ENCODE measurements at regions not wholly inside any gene's neighbourhood (a gene's known extent, or its start where the extent isn't known, plus 50 kb on each side); places are given as distances from the start of the nearest gene placed in this dataset.

- H3K4me3 Mint-ChIP-seq (ENCODE audit: unreplicated experiment): no peak overlapping the region
- DNase-seq: no peak
- H3K9me3 Mint-ChIP-seq (ENCODE audit: unreplicated experiment): peaks cover 2% of the 10 kb centered on the region
- no peak for TF ChIP-seq CTCF (IDR thresholded peaks at IDR 0.05; ENCODE audit: partially characterized antibody, unreplicated experiment)
- no peak overlapping the region for H3K27ac Mint-ChIP-seq (ENCODE audit: unreplicated experiment)
- H3K4me1 Mint-ChIP-seq (ENCODE audit: low read depth, unreplicated experiment): peaks cover 9% of the 10 kb centered on the region
- peaks cover 3% of the 10 kb centered on the region for H3K27me3 Mint-ChIP-seq (ENCODE audit: unreplicated experiment)
- peaks cover 5% of the 10 kb centered on the region for H3K36me3 Mint-ChIP-seq (ENCODE audit: unreplicated experiment)
Observed at GRCh38 chr11:128355558-128355957, 231.8 kb downstream of the ETS1 start.

GRCh38 chr11:128354476-128354875 lies 232.9 kb downstream of the ETS1 start:
- peaks cover 3% of the 10 kb centered on the region for H3K27me3 Mint-ChIP-seq (ENCODE audit: unreplicated experiment)
- H3K36me3 Mint-ChIP-seq (ENCODE audit: unreplicated experiment): peaks cover 5% of the 10 kb centered on the region

GRCh38 chr11:128351168-128351567 lies 236.2 kb downstream of the ETS1 start:
- peaks cover 9% of the 10 kb centered on the region for H3K4me1 Mint-ChIP-seq (ENCODE audit: low read depth, unreplicated experiment)
- no peak overlapping the region for H3K27ac Mint-ChIP-seq (ENCODE audit: unreplicated experiment)
- no peak for TF ChIP-seq CTCF (IDR thresholded peaks at IDR 0.05; ENCODE audit: partially characterized antibody, unreplicated experiment)
- H3K36me3 Mint-ChIP-seq (ENCODE audit: unreplicated experiment): no peaks in the 10 kb centered on the region
- DNase-seq: no peak
- H3K9me3 Mint-ChIP-seq (ENCODE audit: unreplicated experiment): no peaks in the 10 kb centered on the region
- H3K27me3 Mint-ChIP-seq (ENCODE audit: unreplicated experiment): no peaks in the 10 kb centered on the region
- H3K4me3 Mint-ChIP-seq (ENCODE audit: unreplicated experiment): no peak overlapping the region

More at GRCh38 chr11:128354476-128354875, 232.9 kb downstream of the ETS1 start:
- peaks cover 9% of the 10 kb centered on the region for H3K4me1 Mint-ChIP-seq (ENCODE audit: low read depth, unreplicated experiment)
- no peak for TF ChIP-seq CTCF (IDR thresholded peaks at IDR 0.05; ENCODE audit: partially characterized antibody, unreplicated experiment)
- no peak overlapping the region for H3K27ac Mint-ChIP-seq (ENCODE audit: unreplicated experiment)
- no peak for DNase-seq
- peaks cover 2% of the 10 kb centered on the region for H3K9me3 Mint-ChIP-seq (ENCODE audit: unreplicated experiment)
- no peak overlapping the region for H3K4me3 Mint-ChIP-seq (ENCODE audit: unreplicated experiment)

GRCh38 chr11:128349650-128350299 lies 237.6 kb downstream of the ETS1 start:
- no peaks in the 10 kb centered on the region for H3K27me3 Mint-ChIP-seq (ENCODE audit: unreplicated experiment)
- H3K9me3 Mint-ChIP-seq (ENCODE audit: unreplicated experiment): no peaks in the 10 kb centered on the region
- peaks cover 9% of the 10 kb centered on the region for H3K4me1 Mint-ChIP-seq (ENCODE audit: low read depth, unreplicated experiment)
- H3K27ac Mint-ChIP-seq (ENCODE audit: unreplicated experiment): no peak overlapping the region
- no peaks in the 10 kb centered on the region for H3K36me3 Mint-ChIP-seq (ENCODE audit: unreplicated experiment)
- no peak for DNase-seq
- TF ChIP-seq CTCF (IDR thresholded peaks at IDR 0.05; ENCODE audit: partially characterized antibody, unreplicated experiment): no peak
- H3K4me3 Mint-ChIP-seq (ENCODE audit: unreplicated experiment): no peak overlapping the region

GRCh38 chr11:128346804-128347203 lies 240.6 kb downstream of the ETS1 start:
- no peak for DNase-seq
- H3K27ac Mint-ChIP-seq (ENCODE audit: unreplicated experiment): no peak overlapping the region
- H3K27me3 Mint-ChIP-seq (ENCODE audit: unreplicated experiment): no peaks in the 10 kb centered on the region
- no peak for TF ChIP-seq CTCF (IDR thresholded peaks at IDR 0.05; ENCODE audit: partially characterized antibody, unreplicated experiment)
- H3K9me3 Mint-ChIP-seq (ENCODE audit: unreplicated experiment): no peaks in the 10 kb centered on the region
- H3K36me3 Mint-ChIP-seq (ENCODE audit: unreplicated experiment): no peaks in the 10 kb centered on the region
- no peak overlapping the region for H3K4me3 Mint-ChIP-seq (ENCODE audit: unreplicated experiment)
- H3K4me1 Mint-ChIP-seq (ENCODE audit: low read depth, unreplicated experiment): no peaks in the 10 kb centered on the region
